ENCODE measurements at regions not wholly inside any gene's neighbourhood (a gene's known extent, or its start where the extent isn't known, plus 50 kb on each side); places are given as distances from the start of the nearest gene placed in this dataset.

DNA sequence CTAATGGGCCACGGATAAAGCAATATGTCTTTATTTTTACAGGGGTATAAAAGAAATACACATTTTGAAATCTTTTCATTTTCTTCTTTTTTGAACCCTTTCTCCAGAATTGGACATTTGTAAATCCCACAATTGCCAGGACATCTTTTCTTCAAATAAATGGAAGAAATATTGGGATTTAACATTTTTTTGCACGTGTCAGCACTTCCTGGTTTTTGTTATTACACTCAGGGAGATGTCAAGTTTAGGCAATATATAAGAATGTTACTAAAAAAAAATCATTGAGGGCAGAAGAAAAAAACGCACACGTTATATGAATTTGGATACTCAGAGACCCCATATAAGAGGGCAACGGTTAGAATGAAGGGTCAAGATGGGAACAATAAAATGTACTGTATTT, 78.3 kb upstream of the TMCO5A start:
- DNase-seq (ENCODE audit: low read depth): no peak
- TF ChIP-seq, protein P1, sequence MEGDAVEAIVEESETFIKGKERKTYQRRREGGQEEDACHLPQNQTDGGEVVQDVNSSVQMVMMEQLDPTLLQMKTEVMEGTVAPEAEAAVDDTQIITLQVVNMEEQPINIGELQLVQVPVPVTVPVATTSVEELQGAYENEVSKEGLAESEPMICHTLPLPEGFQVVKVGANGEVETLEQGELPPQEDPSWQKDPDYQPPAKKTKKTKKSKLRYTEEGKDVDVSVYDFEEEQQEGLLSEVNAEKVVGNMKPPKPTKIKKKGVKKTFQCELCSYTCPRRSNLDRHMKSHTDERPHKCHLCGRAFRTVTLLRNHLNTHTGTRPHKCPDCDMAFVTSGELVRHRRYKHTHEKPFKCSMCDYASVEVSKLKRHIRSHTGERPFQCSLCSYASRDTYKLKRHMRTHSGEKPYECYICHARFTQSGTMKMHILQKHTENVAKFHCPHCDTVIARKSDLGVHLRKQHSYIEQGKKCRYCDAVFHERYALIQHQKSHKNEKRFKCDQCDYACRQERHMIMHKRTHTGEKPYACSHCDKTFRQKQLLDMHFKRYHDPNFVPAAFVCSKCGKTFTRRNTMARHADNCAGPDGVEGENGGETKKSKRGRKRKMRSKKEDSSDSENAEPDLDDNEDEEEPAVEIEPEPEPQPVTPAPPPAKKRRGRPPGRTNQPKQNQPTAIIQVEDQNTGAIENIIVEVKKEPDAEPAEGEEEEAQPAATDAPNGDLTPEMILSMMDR (conservative IDR thresholded peaks at IDR 0.05; ENCODE audit: low read depth, low read length): no peak
- H3K4me3 ChIP-seq (ENCODE audit: low read length): no peak overlapping the region

DNA sequence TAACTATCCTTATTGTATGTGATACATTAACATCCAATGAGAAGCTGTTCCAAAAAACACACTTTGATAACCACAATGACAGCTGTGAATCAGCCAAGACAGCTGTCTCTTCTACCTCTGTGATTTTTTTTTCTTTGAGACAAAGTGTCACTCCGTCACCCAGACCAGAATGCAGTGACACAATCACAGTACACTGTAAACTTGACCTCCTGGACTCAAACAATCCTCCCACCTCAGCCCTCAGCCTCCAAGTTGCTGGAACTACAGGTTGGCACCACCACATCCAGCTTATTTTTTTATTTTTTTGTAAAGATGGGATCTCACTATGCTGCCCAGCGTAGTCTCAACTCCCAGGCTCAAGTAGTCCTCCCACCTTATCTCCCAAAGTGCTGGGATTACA, 73.5 kb upstream of the TMCO5A start:
- TF ChIP-seq, protein P1 (conservative IDR thresholded peaks at IDR 0.05; ENCODE audit: low read depth, low read length): no peak
- DNase-seq (ENCODE audit: low read depth): no peak
- H3K4me3 ChIP-seq (ENCODE audit: low read length): no peak overlapping the region

DNA sequence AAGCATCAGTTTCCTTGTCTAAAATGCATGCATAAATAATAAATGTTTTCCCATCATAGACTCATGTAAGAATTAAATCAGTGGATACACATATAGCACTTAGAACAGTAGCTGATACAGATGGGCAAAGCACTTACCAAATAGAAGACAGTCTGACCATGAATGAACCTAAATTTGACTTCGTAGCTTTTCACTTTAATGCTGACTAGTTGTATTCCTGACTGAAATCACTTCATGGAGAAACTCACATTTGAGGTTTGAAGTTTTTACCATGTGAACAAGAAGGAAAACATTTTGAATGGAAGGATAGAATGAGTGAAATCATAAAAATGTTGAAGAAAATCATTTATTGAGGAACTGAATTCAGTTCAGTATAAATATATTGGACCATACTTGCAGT, 68.8 kb upstream of the TMCO5A start:
- no peak for DNase-seq (ENCODE audit: low read depth)
- TF ChIP-seq, protein P1 (conservative IDR thresholded peaks at IDR 0.05; ENCODE audit: low read depth, low read length): no peak
- no peak overlapping the region for H3K4me3 ChIP-seq (ENCODE audit: low read length)

DNA sequence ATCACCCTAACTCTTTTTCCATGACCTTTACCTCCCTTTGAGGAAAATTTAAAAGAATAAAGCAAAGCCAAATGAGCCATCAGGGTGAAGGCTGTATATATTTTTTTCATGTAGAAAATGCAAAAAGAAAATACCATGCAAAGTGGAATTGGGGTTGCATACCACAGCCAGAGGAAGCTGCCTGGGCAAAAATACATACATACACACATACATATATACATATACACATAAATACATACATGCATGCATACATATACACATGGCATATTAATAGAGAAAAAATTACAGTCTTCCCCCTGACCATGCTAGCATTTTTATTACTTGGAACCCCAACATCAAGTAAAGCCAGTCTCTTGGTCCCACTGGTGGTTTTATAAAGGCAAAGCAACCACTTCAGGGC, 63.7 kb upstream of the TMCO5A start:
- DNase-seq (ENCODE audit: low read depth): no peak
- H3K4me3 ChIP-seq (ENCODE audit: low read length): no peak overlapping the region
- TF ChIP-seq, protein P1 (conservative IDR thresholded peaks at IDR 0.05; ENCODE audit: low read depth, low read length): no peak

DNA sequence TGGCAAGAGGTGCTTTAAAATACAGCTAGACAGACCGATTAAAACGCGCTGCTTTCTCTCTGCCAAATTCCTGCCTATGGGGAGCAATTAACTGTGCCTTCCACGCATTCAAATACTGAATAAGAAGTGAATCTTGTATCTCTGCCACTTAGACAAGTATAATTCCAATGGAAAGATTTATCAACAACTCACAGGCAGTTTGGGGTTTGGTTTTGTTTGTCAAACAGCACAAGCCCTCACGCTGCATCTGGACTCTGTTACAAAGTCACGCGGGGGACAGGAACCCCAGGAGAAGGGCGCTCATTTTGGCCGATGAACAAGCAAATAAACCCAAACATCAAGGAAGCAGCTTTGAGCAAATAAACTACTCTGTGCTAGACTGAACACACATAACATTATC, 61.8 kb upstream of the TMCO5A start:
- H3K4me3 ChIP-seq (ENCODE audit: low read length): no peak overlapping the region
- TF ChIP-seq, protein P1 (conservative IDR thresholded peaks at IDR 0.05; ENCODE audit: low read depth, low read length): no peak
- DNase-seq (ENCODE audit: low read depth): no peak

DNA sequence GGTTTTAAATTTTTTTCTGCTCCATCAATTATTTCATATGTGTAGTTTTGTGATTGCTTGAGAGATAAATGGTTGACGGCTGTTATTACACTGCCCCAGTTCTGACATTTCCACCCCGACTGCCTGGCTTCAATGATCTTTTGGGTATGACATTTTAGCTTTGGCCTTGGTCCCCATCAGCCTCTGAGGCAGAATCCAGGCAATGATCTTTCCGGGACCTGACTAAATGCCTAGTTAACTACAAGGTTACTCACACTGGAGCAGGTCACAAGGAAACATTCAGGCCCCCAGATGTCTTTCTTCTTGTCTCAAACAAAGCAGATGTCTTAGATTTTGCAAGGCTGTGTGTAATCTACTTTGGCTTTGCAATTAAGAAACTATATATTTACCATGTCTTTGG, 61.1 kb upstream of the TMCO5A start:
- no peak overlapping the region for H3K4me3 ChIP-seq (ENCODE audit: low read length)
- DNase-seq (ENCODE audit: low read depth): no peak
- TF ChIP-seq, protein P1 (conservative IDR thresholded peaks at IDR 0.05; ENCODE audit: low read depth, low read length): no peak

DNA sequence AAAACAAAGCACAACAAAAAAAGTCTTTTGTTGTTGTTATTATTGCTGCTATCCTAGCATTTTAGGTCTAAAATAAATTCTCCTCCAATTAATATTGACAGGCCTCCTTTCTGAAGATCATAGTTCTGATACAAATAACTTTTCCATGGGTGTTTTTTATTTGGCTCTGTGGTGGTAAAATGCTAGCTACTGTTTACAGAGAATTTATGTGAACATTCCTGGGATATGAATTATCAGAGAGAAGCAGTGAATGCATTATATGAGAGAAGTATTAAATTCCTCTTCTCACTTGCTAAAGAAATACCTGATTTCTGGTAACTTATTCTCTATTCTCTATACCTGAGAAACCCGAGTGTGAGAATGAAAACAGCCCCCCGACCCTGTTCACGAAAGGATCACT, 57.5 kb upstream of the TMCO5A start:
- TF ChIP-seq, protein P1 (conservative IDR thresholded peaks at IDR 0.05; ENCODE audit: low read depth, low read length): no peak
- H3K4me3 ChIP-seq (ENCODE audit: low read length): no peak overlapping the region
- no peak for DNase-seq (ENCODE audit: low read depth)
